Sigmoid colon (tissue), 4 donors: ENCODE measurements at regions not wholly inside any gene's neighbourhood (a gene's known extent, or its start where the extent isn't known, plus 50 kb on each side); places are given as distances from the start of the nearest gene placed in this dataset.

Source experiments
- EP300 ChIP-seq, 4 donors: sonication (generic); formaldehyde crosslinking; IDR thresholded peaks; one replicate each; pipeline ENCODE4 v1.6.1; 2017; ENCODE audit warnings: antibody characterized with exemption in 4 of 4
- POLR2A ChIP-seq, 2 donors: fragments of 450-650 bp; IDR thresholded peaks; one replicate each; pipeline ENCODE4 v1.6.1; 2016; ENCODE audit warnings: antibody characterized with exemption in 2 of 2, mild to moderate bottlenecking in 2 of 2, moderate library complexity in 2 of 2
- TF ChIP-seq, protein P1 (sequence below), 4 experiments: fragments of 450-650 bp in 3 of 4; fragments of 200-600 bp in 1 of 4; IDR thresholded peaks; one replicate each; pipeline ENCODE4 v1.5.1; 2016 to 2019; ENCODE audit warnings: antibody characterized with exemption in 4 of 4, mild to moderate bottlenecking in 3 of 4, moderate library complexity in 2 of 4

DNA sequence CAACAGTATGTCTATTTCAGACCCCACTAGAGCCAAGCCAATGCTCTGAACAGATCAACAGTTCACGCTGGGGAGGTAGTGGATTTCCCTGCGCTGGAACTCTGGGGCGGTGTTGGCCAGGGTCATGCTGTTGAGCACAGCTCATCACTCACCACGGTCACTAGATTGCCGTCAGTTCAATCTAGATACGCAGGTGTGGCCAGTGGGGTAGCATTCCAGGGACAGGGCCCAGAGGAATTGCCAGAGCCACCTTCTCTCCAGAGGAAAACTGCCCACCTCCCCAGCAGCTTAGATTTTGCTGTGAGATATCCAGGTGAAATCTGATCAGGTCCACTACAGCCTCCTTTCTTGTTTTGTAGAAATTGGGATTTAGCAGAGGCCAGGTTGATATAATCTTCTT, 101.8 kb downstream of the SOX11 start:
- TF ChIP-seq, protein P1, sequence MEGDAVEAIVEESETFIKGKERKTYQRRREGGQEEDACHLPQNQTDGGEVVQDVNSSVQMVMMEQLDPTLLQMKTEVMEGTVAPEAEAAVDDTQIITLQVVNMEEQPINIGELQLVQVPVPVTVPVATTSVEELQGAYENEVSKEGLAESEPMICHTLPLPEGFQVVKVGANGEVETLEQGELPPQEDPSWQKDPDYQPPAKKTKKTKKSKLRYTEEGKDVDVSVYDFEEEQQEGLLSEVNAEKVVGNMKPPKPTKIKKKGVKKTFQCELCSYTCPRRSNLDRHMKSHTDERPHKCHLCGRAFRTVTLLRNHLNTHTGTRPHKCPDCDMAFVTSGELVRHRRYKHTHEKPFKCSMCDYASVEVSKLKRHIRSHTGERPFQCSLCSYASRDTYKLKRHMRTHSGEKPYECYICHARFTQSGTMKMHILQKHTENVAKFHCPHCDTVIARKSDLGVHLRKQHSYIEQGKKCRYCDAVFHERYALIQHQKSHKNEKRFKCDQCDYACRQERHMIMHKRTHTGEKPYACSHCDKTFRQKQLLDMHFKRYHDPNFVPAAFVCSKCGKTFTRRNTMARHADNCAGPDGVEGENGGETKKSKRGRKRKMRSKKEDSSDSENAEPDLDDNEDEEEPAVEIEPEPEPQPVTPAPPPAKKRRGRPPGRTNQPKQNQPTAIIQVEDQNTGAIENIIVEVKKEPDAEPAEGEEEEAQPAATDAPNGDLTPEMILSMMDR (IDR thresholded peaks at IDR 0.05): no peak
- no peak for TF ChIP-seq EP300 (IDR thresholded peaks at IDR 0.05)
- TF ChIP-seq POLR2A (IDR thresholded peaks at IDR 0.05): no peak
